IMR-90 (cell line): ENCODE measurements at regions not wholly inside any gene's neighbourhood (a gene's known extent, or its start where the extent isn't known, plus 50 kb on each side); places are given as distances from the start of the nearest gene placed in this dataset.

Experiments
- ATAC-seq: fragments of 200-7000 bp; cut with Tn5 transposase; 2 replicates; pipeline ENCODE4 v1.9.1; 2020; ENCODE audit warnings: low read depth, mild to moderate bottlenecking, moderate library complexity
- BruUV-seq: library from RNA; stranded (reverse); fragments of 400-500 nt; replicated peaks from 2 replicates; lab custom pipeline; 2021; lab: Mats Ljungman, UMichigan
- CTCF ChIA-PET: fragments of 300-600 bp; formaldehyde crosslinking; extraction: SDS; loops from one replicate; lab custom pipeline; 2021; ENCODE audit warnings: antibody characterized with exemption; lab: Yijun Ruan, JAX
- POLR2A ChIA-PET: fragments of 300-600 bp; sonication (Branson Sonifier 250); formaldehyde crosslinking; loops from one replicate; lab custom pipeline; 2022; ENCODE audit warnings: antibody characterized with exemption; ENCODE audit not compliant: unreplicated experiment; lab: Charles Lee
- DNase-seq: peaks from one replicate; pipeline ENCODE4 v3.0.0; 2013
- H2AFZ ChIP-seq: replicated peaks from 2 replicates; pipeline ENCODE3; 2013; ENCODE audit warnings: low read length, mild to moderate bottlenecking; ENCODE audit not compliant: poor library complexity
- H2AK5ac ChIP-seq: 2 replicates; pipeline ENCODE4 v1.6.1; 2013; ENCODE audit warnings: low read depth, low read length, inconsistent platforms
- H2AK9ac ChIP-seq: replicated peaks from 2 replicates; pipeline ENCODE3; 2013; ENCODE audit warnings: mild to moderate bottlenecking, low read depth, low read length, moderate library complexity; ENCODE audit not compliant: poor library complexity
- H2BK120ac ChIP-seq: 2 replicates; pipeline ENCODE4 v1.6.1; 2013; ENCODE audit warnings: low read depth, low read length, inconsistent platforms
- H2BK15ac ChIP-seq: 3 replicates; pipeline ENCODE4 v1.6.1; 2013; ENCODE audit warnings: low read depth, low read length, inconsistent platforms
- H2BK20ac ChIP-seq: 2 replicates; pipeline ENCODE4 v1.6.1; 2013; ENCODE audit warnings: low read depth, mild to moderate bottlenecking, inconsistent platforms, low read length, moderate library complexity
- H2BK5ac ChIP-seq: 2 replicates; pipeline ENCODE4 v1.6.1; 2013; ENCODE audit warnings: mild to moderate bottlenecking, low read depth, low read length, inconsistent platforms; ENCODE audit not compliant: poor library complexity, severe bottlenecking
- H3K14ac ChIP-seq: replicated peaks from 2 replicates; pipeline ENCODE4 v1.6.1; 2013; ENCODE audit warnings: low read depth, low read length, inconsistent platforms
- H3K18ac ChIP-seq: 2 replicates; pipeline ENCODE4 v1.6.1; 2013; ENCODE audit warnings: low read depth, low read length, control low read depth
- H3K23ac ChIP-seq: 2 replicates; pipeline ENCODE4 v1.6.1; 2013; ENCODE audit warnings: low read depth, low read length, inconsistent platforms
- H3K27ac ChIP-seq: 2 replicates; pipeline ENCODE4 v1.5.1; 2013; ENCODE audit warnings: mild to moderate bottlenecking, control low read depth, low read length; ENCODE audit not compliant: insufficient read depth
- H3K27me3 ChIP-seq: 2 replicates; pipeline ENCODE4 v1.6.1; 2013; ENCODE audit warnings: low read length; ENCODE audit not compliant: control insufficient read depth, insufficient read depth
- H3K36me3 ChIP-seq: 2 replicates; pipeline ENCODE4 v1.6.1; 2013; ENCODE audit warnings: low read length, mixed read lengths; ENCODE audit not compliant: control insufficient read depth, insufficient read depth
- H3K4ac ChIP-seq: 2 replicates; pipeline ENCODE4 v1.6.1; 2013; ENCODE audit warnings: low read depth, low read length, inconsistent platforms
- H3K4me1 ChIP-seq: 2 replicates; pipeline ENCODE4 v1.6.1; 2013; ENCODE audit warnings: low read length, mixed read lengths; ENCODE audit not compliant: control insufficient read depth, insufficient read depth
- H3K4me2 ChIP-seq: 2 replicates; pipeline ENCODE4 v1.6.1; 2013; ENCODE audit warnings: low read depth, mild to moderate bottlenecking, control low read depth, low read length, moderate library complexity
- H3K4me3 ChIP-seq: 2 replicates; pipeline ENCODE4 v1.5.1; 2013; ENCODE audit warnings: low read depth, mild to moderate bottlenecking, control low read depth, low read length, moderate library complexity; ENCODE audit not compliant: insufficient read depth
- H3K56ac ChIP-seq: 2 replicates; pipeline ENCODE4 v1.6.1; 2013; ENCODE audit warnings: low read length, inconsistent platforms; ENCODE audit not compliant: insufficient read depth; ENCODE audit errors: extremely low read depth
- H3K79me1 ChIP-seq, 2 experiments: 2 replicates each; pipeline ENCODE4 v1.6.1; 2013; ENCODE audit warnings: low read length in 2 of 2, inconsistent platforms in 1 of 2, low read depth in 1 of 2
- H3K9ac ChIP-seq: 2 replicates; pipeline ENCODE4 v1.6.1; 2013; ENCODE audit warnings: low read depth, low read length, control low read depth
- H3K9me1 ChIP-seq: 2 replicates; pipeline ENCODE4 v1.6.1; 2013; ENCODE audit warnings: low read length, inconsistent platforms; ENCODE audit not compliant: insufficient read depth
- H3K9me3 ChIP-seq: 2 replicates; pipeline ENCODE4 v1.6.1; 2013; ENCODE audit warnings: low read length; ENCODE audit not compliant: control insufficient read depth, insufficient read depth
- H4K20me1 ChIP-seq: 2 replicates; pipeline ENCODE4 v1.6.1; 2013; ENCODE audit warnings: low read length, inconsistent platforms; ENCODE audit not compliant: insufficient read depth
- H4K5ac ChIP-seq: 2 replicates; pipeline ENCODE4 v1.6.1; 2013; ENCODE audit warnings: mild to moderate bottlenecking, low read depth, low read length, control low read depth
- H4K8ac ChIP-seq, 2 experiments: 2 replicates each; pipeline ENCODE4 v1.6.1; 2013; ENCODE audit warnings: low read depth in 2 of 2, low read length in 2 of 2, control low read depth in 1 of 2, inconsistent platforms in 1 of 2
- H4K91ac ChIP-seq: 2 replicates; pipeline ENCODE4 v1.6.1; 2013; ENCODE audit warnings: low read depth, low read length, inconsistent platforms; ENCODE audit not compliant: insufficient read depth
- BHLHE40 ChIP-seq: fragments of 150-350 bp; IDR thresholded peaks from 2 replicates; pipeline ENCODE4 v1.6.1; 2016; ENCODE audit warnings: mild to moderate bottlenecking, low read depth, low read length
- CEBPB ChIP-seq: IDR thresholded peaks from 2 replicates; pipeline ENCODE4 v1.6.1; 2012; ENCODE audit warnings: low read depth, low read length, improper control_type of control experiment
- CHD1 ChIP-seq: IDR thresholded peaks from 2 replicates; pipeline ENCODE4 v1.6.1; 2012; ENCODE audit warnings: low read depth, low read length, improper control_type of control experiment
- FOS ChIP-seq: fragments of 150-350 bp; IDR thresholded peaks from 2 replicates; pipeline ENCODE4 v1.6.1; 2016; ENCODE audit warnings: low read depth, low read length
- MAZ ChIP-seq: IDR thresholded peaks from 2 replicates; pipeline ENCODE4 v1.6.1; 2012; ENCODE audit warnings: low read depth, mild to moderate bottlenecking, low read length, improper control_type of control experiment, moderate library complexity, borderline replicate concordance
- MXI1 ChIP-seq: IDR thresholded peaks from 2 replicates; pipeline ENCODE4 v1.6.1; 2012; ENCODE audit warnings: low read depth, mild to moderate bottlenecking, low read length, moderate library complexity, borderline replicate concordance
- NFE2L2 ChIP-seq: fragments of 150-350 bp; IDR thresholded peaks from 2 replicates; pipeline ENCODE4 v1.6.1; 2016; ENCODE audit warnings: low read depth, mild to moderate bottlenecking, low read length
- POLR2A ChIP-seq: IDR thresholded peaks from 2 replicates; pipeline ENCODE4 v1.6.1; 2012; ENCODE audit warnings: mild to moderate bottlenecking, low read depth, low read length
- RAD21 ChIP-seq: IDR thresholded peaks from 2 replicates; pipeline ENCODE4 v1.6.1; 2012; ENCODE audit warnings: low read length, improper control_type of control experiment
- RCOR1 ChIP-seq: IDR thresholded peaks from 2 replicates; pipeline ENCODE4 v1.6.1; 2012; ENCODE audit warnings: mild to moderate bottlenecking, low read length, improper control_type of control experiment; ENCODE audit not compliant: insufficient replicate concordance
- RFX5 ChIP-seq: IDR thresholded peaks from 2 replicates; pipeline ENCODE4 v1.8.0; 2012; ENCODE audit warnings: low read depth, mild to moderate bottlenecking, low read length, moderate library complexity
- SMC3 ChIP-seq: fragments of 150-350 bp; IDR thresholded peaks from 2 replicates; pipeline ENCODE4 v1.6.1; 2016; ENCODE audit warnings: low read depth, mild to moderate bottlenecking, antibody characterized with exemption, low read length, moderate library complexity
- WGBS, 2 experiments: methylation state at CpG; one replicate each; pipeline versions ENCODE4 v1.1.5 to v1.1.7; 2013; ENCODE audit warnings: missing lambda C conversion rate in 2 of 2; ENCODE audit not compliant: insufficient read length in 1 of 2; ENCODE audit errors: extremely low coverage in 2 of 2; 5-methylcytosine and 5-hydroxymethylcytosine counted together
- dilution Hi-C: fragments of 300-500 bp; cut with HindIII; formaldehyde crosslinking; loops from one replicate; pipeline ENCODE4 v1.14.3; 2018; ENCODE audit warnings: low sequenced_read_pairs; ENCODE audit not compliant: unreplicated experiment
- in situ Hi-C: fragments of 300-500 bp; cut with MboI; formaldehyde crosslinking; loops from 3 replicates; pipeline ENCODE4 v1.14.3; 2019; ENCODE audit warnings: low sequenced_read_pairs, inconsistent platforms, mixed read lengths
- intact Hi-C: fragments of 100-400 bp; cut with micrococcal nuclease; formaldehyde crosslinking; loops from 2 replicates; pipeline ENCODE4 v1.10.0; 2022
- TF ChIP-seq, protein P1 (sequence below): fragments of 150-350 bp; IDR thresholded peaks from 2 replicates; pipeline ENCODE4 v1.6.1; 2016; ENCODE audit warnings: low read depth, mild to moderate bottlenecking, low read length, moderate library complexity, borderline replicate concordance
- TF ChIP-seq, protein P2 (sequence below): conservative IDR thresholded peaks from 2 replicates; pipeline ENCODE4 v1.5.1; 2012; ENCODE audit warnings: mild to moderate bottlenecking, low read depth, low read length, improper control_type of control experiment

DNA sequence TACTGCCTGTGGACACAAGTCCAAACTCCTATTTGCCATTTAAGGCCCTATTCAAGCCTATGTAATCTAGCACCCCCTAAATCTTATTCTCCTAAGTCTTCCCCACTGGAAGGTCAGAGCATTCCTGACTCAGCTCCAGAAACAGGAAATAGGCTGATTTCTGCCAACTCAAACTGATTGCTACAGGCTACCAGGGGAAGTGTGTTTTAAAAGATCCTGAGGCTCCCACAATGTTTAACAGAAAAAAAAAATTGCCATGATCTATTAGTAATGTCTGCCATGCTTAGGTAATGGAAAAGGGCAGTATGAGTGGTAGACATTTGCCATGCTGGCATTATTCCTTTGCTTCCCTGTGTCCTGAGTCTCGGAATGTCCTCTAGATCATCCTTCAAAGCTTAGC lies 65.8 kb upstream of the BRINP1 start:
- no peaks in the 10 kb centered on the region for H3K27me3 ChIP-seq
- ChIA-PET POLR2A (no interaction called here), CTCF (interaction anchor here (0.5 kb wide), 1 partner anchor 722 kb away, joined by 3 read pairs; no protein-coding TSS in a partner anchor)
- no peak overlapping the region for H2AK5ac ChIP-seq
- H4K20me1 ChIP-seq: no peaks in the 10 kb centered on the region
- no peaks in the 10 kb centered on the region for H3K4me1 ChIP-seq
- no peaks in the 10 kb centered on the region for H3K36me3 ChIP-seq
- no peak overlapping the region for H2AFZ ChIP-seq
- intact Hi-C loops (no loop called here), in situ Hi-C loops (no loop called here), dilution Hi-C loops (no loop called here)
- DNase-seq (no peak), ATAC-seq (no peak)
- no peak overlapping the region for H2BK15ac ChIP-seq
- H3K9me1 ChIP-seq: no peaks in the 10 kb centered on the region
- H3K4me2 ChIP-seq: no peak overlapping the region
- H3K23ac ChIP-seq: no peak overlapping the region
- H3K79me1 ChIP-seq: no peaks in the 10 kb centered on the region
- H3K9me3 ChIP-seq: peaks cover 4% of the 10 kb centered on the region
- H4K5ac ChIP-seq: no peak overlapping the region
- no peak overlapping the region for H4K91ac ChIP-seq
- no peak overlapping the region for H2BK120ac ChIP-seq
- no TSS peak for BruUV-seq
- no peak for TF ChIP-seq CHD1
- TF ChIP-seq, protein P1, sequence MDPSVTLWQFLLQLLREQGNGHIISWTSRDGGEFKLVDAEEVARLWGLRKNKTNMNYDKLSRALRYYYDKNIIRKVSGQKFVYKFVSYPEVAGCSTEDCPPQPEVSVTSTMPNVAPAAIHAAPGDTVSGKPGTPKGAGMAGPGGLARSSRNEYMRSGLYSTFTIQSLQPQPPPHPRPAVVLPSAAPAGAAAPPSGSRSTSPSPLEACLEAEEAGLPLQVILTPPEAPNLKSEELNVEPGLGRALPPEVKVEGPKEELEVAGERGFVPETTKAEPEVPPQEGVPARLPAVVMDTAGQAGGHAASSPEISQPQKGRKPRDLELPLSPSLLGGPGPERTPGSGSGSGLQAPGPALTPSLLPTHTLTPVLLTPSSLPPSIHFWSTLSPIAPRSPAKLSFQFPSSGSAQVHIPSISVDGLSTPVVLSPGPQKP: no peak
- TF ChIP-seq RFX5: no peak
- no peak for TF ChIP-seq RCOR1
- TF ChIP-seq MXI1: no peak
- no peak for TF ChIP-seq CEBPB
- TF ChIP-seq NFE2L2: no peak
- TF ChIP-seq, protein P2, sequence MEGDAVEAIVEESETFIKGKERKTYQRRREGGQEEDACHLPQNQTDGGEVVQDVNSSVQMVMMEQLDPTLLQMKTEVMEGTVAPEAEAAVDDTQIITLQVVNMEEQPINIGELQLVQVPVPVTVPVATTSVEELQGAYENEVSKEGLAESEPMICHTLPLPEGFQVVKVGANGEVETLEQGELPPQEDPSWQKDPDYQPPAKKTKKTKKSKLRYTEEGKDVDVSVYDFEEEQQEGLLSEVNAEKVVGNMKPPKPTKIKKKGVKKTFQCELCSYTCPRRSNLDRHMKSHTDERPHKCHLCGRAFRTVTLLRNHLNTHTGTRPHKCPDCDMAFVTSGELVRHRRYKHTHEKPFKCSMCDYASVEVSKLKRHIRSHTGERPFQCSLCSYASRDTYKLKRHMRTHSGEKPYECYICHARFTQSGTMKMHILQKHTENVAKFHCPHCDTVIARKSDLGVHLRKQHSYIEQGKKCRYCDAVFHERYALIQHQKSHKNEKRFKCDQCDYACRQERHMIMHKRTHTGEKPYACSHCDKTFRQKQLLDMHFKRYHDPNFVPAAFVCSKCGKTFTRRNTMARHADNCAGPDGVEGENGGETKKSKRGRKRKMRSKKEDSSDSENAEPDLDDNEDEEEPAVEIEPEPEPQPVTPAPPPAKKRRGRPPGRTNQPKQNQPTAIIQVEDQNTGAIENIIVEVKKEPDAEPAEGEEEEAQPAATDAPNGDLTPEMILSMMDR: no peak
- no peak for TF ChIP-seq RAD21
- no peak for TF ChIP-seq FOS
- no peak for TF ChIP-seq MAZ
- TF ChIP-seq SMC3: no peak
- no peak for TF ChIP-seq POLR2A
- no peak for TF ChIP-seq BHLHE40
- no peak overlapping the region for H3K9ac ChIP-seq
- H3K4ac ChIP-seq: no peak overlapping the region
- H3K4me3 ChIP-seq: no peak overlapping the region
- no peak overlapping the region for H3K14ac ChIP-seq
- no peak overlapping the region for H3K27ac ChIP-seq
- H4K8ac ChIP-seq: no peak overlapping the region
- no peak overlapping the region for H2AK9ac ChIP-seq
- no peak overlapping the region for H3K18ac ChIP-seq
- H2BK20ac ChIP-seq: no peak overlapping the region
- no peak overlapping the region for H2BK5ac ChIP-seq
- H3K56ac ChIP-seq: no peak overlapping the region
- WGBS, 2 experiments: no CpG with 5 or more reads among the region's 1 CpG
